NCI-H1092 (cell line): ENCODE measurements at regions not wholly inside any gene's neighbourhood (a gene's known extent, or its start where the extent isn't known, plus 50 kb on each side); places are given as distances from the start of the nearest gene placed in this dataset.

Experiments
- DNase-seq: peaks from one replicate; lab custom pipeline; 2025; lab: John Stamatoyannopoulos, UW

DNA sequence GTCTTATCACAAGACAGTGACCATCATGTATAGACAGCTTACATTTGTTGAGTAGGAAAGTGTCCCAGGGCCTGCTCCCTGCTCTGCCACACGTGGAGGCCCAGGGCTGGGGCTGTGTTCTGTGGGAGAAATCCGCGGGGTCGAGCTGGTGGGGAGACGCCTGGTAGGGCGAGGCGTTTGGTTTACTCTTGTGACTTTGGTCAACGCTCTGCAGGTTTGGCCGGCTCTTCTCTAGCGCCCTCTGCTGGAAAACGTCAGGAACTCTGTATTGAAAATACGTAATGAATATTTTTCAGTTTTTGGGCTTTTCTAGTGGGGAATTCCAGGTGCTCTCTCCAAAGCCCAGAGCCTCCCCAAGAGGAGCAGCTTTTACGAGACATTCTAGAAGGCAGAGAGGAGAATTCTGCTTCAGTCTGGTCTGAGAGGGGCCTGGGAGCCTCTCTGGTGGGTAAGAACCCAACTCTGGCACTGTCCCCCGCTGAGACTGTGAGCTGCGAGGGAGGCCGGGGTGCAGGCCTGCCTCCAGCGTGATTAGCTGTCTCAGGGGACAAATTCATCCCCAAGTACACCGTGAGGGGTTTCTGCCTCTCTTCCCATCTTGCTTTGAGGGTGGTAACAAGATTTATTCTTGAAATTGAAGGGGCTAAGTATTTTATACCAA, 112.6 kb upstream of the RALGAPA2 start:
- peak; percentile 56 for DNase-seq

DNA sequence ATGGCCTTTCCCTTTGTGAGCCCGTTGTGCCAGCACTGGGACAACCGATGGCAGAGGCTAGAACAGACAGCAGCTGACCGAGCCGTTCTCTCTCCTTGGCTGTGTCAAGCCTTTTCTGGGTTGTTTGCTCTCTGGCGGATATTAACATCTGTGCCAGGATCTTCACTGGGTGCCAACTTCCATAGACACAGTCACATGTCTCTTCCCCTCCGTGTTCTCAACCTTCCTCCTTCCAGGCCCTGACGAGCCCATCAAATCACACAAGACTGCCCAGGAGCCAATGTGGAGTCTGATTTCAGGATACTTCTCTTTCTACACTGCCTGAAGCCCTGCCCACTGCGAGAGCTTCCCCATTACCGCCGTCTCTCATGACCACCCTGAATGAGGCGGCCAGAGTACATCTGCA, 111.0 kb upstream of the RALGAPA2 start:
- DNase-seq = peak; percentile 28

DNA sequence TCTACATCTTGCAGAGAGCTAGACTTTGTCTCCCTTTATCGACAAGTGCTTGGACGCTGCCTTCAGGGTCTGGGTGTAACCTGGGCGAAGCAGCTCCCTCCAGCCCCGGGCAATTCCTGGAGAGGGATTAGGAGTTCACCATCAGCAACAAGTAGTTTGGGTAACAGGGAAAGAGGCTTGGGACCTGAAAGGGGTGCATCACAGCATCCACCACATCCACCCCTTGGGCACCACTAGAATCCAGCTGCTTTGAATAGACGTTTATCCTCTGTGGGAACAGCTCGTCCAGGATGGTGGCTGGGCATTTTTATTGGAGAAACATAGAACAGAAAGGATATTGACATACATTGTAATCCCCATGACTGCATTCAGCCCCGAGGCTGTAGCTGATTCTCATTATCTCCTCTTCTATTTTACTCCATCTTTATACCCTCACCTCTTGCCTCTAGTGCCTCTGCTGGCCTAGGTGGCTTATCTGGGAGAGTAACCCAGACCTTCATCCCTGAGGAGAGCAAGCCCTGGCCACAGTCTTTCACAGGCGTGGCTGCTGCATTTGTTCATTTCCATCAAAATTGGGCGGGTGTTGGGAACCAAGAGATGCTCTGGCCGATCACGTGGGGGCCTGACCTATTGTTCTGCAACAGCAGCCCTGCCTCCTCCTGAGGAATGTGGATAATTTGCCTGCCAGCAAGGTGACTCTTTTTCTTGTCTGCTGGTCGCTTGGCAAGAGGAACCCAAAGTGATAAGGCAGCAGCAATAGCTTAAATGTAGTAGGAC, 109.2 kb upstream of the RALGAPA2 start:
- DNase-seq = no peak

DNA sequence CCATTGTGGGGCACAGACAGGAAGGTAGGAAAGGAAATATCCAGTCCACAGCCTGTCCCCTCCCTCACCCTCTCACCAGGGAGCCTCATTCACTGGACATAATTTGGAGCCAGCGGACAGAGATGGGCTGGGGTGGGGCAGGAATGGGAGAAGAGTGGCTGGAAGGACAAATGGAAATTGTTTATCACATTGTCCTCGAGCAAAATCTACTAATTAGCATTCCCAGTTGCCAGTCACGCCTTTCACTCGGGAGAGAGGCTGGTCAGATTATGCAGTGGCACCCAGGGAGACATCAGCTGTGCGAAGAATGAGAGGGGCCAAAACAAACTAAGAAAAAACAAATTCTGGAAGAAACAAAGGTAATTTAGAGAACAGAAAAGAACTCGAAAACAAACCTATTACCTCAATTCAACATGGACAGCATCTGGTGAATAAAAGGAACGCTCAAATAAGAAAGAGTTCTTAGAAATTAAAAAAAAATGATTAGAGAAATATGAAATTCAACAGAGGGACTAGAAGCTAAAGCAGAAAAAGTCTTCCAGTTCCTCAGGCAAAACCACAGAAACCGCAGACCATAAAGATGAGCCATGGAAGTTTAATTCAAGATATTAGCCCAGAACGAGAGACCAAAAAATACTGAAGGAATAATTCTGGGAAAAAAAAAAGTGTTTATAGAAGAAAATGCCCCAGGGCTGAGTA, 108.5 kb upstream of the RALGAPA2 start:
- no peak for DNase-seq

DNA sequence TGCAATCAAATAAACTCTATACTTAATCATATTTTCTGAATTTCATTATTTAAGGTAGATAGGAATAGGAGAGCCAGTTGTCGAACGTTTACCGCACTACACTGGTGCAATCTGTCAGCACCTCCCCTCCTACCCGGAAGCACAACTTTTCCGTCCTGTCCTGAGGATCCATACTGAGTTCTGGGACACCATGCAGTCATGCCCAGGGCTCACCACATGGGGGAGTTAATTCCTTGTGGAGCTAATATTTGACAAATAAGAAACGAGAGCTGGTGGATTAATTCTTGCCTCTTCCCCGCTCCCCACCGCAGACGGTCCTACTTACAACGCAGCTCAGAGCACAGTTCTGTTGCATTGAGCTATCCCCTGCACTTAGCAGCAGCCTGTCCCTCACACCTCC, 107.7 kb upstream of the RALGAPA2 start:
- DNase-seq = no peak

DNA sequence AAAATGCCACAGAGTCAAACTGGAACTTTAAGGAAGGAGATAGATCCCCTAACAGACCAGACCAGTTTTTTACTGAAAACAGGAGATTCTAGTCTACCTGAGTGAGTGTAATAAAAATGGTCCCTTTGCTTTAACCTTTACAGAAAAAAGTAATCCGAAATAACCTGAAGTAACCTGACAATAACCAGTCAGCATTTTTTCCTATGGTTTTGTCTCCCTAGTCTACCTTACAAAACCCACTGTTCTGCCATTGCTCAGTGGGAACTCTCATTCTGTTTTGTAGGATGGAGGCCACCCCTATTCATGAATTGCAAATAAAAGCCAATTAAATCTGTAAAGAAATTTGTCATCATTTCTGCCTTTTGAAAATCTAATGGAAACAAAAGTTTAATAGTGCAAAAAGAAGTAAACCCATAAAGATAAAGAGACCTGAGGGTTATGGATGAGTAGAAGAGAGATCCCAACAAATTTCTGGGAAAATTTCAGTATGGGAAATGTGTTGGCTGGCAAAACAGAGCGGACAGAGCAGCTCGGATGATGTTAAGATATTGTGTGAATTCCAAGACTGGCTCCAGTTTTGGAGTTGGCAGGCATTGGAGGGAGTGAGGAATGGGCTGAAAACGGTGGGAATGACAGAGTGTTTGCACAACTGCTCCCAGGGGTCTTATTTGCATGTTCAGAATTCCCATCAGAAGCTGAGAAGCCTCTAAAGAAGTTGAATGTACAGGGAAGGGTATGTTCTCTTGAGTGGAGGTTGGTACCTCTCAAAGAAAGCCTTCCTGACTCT, 104.7 kb upstream of the RALGAPA2 start:
- no peak for DNase-seq

DNA sequence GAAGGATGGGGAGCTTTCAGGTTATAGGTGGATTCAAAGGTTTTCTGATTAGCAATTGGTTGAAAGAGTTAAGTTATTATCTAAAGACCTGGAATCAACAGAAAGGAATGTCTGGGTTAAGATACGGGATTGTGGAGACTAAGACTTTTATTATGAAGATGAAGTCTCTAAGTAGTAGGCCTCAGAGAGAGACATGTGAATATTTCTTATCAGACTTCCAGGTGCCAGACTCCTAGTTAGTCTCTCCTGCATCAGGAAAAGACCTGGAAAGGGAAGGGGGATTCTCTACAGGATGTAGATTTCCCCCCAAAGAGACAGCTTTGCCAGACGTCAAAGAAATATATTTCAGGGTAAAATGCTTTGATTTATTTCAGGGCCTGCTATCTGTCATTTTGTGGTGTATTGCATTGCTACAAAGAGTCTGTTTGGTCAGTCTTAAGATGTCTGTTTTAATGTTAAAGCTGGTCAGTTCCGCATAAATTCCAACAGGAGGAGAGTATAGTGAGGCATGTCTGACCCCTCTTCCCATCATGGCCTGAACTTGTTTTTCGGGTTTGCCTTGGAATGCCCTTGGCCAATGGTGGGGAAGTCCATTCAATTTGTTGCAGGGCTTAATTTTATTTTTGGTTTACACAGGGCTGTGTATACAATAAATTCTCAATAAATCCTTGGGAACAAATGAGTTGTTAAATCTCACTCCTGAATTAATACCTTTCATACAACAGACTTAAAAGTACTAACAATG, 103.4 kb upstream of the RALGAPA2 start:
- DNase-seq = no peak

DNA sequence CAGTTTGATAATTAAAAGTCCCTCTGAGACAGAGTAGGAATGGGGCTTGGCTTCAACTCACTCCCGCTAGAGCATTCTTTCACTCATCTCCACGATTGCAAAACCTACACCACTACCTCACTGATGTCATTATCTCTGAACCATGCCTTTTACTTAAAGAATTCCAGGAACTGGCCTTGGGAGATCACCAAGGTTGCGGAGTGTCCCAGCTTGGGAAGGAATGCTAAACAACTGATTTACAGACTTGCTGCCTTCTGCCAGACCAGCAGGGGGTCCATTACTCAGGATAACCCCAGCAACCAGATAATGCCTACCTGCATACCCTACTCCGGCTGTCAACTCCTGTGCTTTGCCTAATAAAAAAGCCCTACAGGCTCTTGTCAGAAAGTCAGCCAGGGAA, 102.2 kb upstream of the RALGAPA2 start:
- DNase-seq = no peak

DNA sequence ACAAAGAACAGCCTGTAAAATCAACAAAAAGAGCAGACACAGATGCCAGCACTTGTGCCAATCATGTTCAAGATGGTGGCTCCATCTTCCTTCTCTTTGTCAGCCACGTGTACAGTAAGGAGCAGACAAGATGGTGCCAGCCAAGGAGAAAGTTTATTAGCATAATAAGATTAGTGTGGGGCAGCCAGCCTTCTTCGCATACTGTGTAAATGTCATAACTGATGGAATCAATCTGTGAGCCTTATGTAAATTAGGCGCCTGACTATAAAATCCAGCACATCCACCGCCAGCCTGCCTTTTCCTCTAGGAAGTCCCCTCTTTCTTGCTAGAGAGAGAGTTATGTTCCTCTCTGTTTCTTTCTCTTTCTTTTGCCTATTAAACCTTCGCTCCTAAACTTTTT, 99.7 kb upstream of the RALGAPA2 start:
- DNase-seq = no peak

DNA sequence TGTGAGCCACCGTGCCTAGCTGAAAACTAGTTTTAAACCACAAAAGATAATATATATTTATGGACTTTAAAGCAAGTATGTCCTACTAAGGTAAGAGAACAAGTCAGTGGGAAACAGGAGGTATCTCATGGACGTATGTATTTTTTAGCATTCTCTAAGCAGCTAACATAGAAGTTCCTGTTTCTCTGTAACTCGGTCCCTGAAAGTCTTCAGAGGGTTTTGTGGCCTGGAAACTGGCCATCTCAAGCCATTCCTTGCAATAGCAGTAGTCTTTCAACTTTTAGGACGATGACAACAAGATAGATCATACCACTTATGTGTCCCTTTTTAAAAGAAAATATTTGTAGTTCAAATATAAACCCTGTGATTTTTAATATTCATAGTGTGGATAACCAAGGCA, 95.6 kb upstream of the RALGAPA2 start:
- DNase-seq = no peak

DNA sequence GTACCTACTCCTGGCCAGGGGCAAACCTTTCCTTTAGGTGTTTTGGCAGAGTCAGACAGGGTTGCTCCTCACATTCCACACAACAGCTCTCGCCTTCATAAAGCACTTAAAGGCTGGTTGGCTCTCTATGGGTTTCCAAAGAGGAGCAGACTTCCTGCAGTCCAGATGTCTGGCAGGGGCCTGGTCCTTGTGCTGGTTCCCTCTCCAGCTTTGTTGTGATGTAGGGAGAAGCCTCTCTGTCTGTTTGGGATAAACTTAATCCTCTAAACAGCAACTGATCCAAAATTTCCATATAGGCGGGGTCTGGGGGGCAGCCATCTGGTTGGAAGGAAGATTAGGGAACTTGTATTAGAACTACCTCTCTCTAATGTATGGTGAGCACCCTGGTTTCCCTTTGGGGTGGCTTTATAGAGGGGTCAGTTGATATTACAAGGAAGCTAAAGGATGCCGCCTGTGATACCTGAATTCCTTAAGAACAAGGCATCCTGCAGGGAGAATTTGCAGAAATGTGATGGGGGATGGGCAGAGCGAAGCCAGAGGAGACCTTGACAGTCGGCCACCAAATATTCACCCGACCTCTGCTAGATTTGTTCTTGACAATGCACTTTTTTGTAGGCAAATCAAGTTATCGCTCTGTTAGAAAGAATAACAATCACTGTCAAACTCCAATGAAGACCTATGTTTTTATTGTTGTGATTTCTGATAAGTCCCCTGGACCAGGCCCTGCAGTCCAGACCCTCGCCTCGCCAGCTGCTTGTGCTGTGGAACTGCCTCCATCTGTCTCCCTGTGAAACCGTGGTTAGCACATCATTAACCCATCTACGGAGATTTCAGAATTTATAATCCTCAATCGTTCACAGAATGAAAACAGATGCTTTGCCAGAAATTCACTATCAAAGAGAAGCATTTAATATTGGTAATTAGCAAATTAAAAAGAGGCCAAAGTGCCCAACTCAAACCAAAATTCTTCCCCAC, 94.0 kb upstream of the RALGAPA2 start:
- DNase-seq = no peak

DNA sequence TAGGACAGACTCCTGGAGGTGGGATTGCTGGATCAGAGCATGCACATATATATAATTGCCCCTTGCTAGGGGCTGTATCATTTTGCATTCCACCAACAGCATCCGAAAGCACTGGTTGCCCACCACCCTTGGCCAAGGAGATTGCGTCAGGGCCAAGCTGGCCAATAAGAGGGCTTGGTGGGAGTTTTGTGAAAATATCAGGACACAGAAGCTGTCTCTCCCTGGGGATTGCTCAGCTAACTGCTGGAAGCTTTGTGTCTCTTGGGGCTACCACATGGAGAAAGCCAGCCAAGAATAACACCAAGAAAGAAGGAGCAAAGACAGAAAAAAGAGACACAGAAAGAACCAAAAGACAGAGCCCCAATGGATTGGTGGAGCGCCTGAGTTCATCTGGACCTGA, 90.6 kb upstream of the RALGAPA2 start:
- no peak for DNase-seq

DNA sequence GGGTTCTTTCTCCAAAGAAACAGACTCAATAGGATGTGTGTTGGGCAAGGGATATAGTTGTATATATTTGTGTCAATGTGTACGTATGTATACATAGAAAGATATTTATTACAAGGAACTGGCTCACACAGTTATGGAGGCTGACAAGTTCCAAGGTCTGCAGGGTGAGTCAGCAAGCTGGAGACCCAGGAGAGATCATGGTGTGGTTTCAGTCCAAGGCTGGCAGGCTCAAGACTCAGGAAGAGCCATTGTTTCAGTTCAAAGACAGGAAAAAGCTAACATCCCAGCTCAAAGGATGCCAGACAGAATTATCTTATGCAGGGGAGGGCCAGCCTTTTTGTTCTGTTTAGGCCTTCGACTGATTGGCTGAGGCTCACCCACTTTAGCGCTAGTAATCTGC, 89.9 kb upstream of the RALGAPA2 start:
- DNase-seq = no peak

DNA sequence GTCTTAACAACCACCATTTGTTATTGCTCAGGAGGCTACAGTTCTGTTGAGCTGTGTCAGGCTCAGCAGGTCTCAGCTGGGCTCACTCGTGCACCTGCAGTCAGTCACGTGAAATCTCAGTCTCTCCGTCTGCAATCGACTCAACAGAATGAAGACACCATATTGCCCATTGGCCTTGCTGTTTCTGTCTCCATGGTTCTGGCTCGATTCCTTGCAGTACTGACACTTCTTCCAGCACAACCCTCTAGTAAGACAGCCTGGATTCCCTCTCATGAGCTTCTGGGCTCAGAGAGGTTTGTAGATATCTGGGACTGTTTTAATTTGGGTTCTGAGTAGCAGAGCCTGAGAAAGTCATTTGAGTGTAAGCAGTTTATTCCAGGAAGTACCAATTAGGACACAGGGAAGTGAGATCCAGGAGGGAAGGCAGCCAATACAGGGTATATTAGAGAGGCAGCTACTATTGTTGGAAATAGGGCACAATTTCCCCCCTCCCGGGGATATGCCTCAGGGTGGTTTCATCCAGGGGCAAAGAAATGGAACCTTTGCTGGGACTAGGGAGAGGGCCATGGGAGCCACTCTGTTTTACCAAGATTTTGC, 87.4 kb upstream of the RALGAPA2 start:
- DNase-seq = no peak

DNA sequence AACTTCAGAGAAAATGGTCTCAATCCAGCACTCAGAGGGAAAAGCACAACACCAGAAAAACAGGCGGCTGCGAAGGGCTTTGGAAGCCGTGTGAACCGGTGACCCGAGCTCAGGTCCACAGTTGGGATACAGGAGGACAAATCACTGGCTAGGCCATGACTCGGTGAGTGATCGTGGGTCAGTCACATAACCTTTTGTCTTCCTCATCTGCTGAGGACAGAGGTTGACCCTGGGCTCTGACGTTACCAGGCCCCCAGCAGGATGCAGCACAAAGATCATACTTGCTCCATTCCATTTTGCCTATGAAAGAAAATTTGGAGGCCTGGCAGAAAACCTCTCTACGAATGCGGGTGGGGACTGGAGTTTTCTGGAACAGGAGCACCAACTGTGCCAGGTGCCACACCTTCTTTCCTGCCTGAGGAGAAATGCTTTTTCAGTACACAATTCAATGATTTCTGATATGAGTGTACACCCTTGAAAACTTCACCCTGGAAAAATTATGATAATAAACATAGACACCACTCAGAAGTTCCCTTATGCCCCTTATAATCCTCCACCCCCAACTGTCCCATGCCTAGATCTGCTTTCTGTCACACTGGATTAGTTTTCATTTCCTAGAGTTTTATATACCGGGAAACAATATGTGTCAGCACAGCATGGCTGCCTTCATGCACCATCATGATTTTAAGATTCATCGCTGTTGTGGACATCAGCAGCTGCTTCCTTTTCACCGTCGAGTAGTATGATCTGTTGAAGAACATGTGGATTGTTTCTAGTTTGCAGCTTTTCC, 85.3 kb upstream of the RALGAPA2 start:
- DNase-seq = no peak

DNA sequence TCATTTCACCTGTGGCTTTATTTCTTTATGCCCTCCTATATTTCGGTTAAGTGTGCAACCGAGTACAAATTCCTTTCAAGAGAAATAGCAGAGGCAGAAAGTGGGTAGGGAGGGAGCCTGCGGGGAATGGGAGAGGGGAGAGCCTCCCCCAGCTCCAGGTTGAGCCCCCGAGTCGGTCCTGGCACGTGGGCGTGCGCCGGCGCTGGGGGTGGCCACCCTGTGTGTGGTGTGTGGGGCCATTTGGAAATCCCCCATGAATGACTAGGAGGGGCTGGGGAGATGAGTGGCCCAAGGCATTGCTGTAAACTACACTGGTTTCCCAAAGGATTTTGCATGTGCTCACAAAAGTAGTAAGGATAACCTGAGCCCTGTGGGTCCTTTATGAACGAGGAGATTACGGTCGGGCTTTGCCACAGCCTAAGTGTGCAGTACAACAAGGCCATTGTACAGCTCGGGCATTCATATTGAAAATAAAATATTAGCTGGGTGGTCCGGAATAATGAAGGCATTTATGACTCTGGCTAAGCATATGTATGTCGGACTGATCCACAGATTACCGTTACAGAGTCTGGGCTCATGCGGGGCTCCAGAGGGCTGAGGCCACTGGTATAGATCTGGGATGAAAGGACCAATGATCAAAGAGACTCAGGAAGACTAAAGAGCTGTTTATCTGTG, 84.5 kb upstream of the RALGAPA2 start:
- DNase-seq = no peak

DNA sequence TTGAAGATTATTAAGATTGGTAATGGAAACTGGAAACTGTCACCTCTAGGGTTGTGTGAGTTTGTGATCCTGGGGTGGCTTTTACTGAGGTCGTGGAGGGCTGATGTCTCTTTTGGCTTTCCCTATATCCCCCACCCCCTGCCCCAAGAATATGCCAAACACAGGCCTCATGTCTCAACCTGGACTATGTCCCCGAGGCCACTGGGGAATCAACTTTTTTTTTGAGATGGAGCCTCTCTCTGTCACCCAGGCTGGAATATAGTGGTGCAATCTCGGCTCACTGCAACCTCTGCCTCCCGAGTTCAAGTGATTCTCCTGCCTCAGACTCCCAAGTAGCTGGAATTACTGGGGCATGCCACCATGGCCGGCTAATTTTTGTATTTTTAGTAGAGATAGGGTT, 83.3 kb upstream of the RALGAPA2 start:
- no peak for DNase-seq

DNA sequence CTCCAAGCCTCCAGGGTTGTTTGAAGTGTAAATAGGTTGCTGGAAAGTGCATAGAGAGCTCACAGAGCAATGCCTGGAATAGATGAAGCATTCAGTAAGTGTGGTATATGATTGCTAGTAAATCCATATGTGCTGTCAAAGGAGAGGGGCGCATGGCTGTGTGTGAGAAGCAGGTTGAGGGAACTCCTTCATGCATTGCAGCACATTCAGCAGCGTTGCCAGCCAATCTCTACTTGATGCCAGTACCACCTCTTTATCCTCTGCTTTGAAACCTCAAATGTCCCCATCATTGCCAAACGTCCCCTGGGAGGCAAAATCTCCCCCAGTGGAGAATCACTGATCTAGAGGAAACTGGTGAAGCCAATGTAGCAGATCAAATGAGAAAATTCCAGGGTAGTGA, 82.7 kb upstream of the RALGAPA2 start:
- DNase-seq = no peak

DNA sequence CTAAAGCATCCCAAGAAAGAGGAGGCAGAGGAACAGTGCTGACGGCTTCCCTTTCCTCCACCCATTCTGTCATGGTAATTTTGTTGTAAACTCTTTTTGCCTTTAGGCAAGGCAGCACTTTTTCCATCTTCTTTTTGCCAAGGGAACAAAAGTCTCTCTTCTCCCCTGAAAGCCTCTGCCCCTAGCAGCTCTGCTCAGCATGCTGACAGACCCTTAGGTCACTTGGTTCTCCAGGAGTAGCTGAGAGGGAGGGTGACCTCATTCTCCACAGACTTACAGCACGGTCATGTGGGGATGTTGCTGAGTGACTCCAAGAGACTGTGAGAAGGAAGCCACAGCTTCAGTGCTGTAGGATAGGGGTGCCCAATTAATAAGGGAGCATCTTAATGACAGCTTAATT, 81.1 kb upstream of the RALGAPA2 start:
- no peak for DNase-seq
